GM12878 (cell line): ENCODE measurements at regions not wholly inside any gene's neighbourhood (a gene's known extent, or its start where the extent isn't known, plus 50 kb on each side); places are given as distances from the start of the nearest gene placed in this dataset.

Source experiments
- ATAC-seq: fragments of 200-7000 bp; cut with Tn5 transposase; 3 replicates; pipeline ENCODE4 v1.9.1; 2020; ENCODE audit warnings: mild to moderate bottlenecking, moderate library complexity
- BruUV-seq: library from RNA; stranded (reverse); fragments of 400-500 nt; replicated peaks from 2 replicates; lab custom pipeline; 2021; lab: Mats Ljungman, UMichigan
- CTCF ChIA-PET: fragments of 300-600 bp; sonication (Branson Sonifier 250); formaldehyde crosslinking; extraction: SDS; loops from one replicate; lab custom pipeline; 2021; ENCODE audit warnings: inconsistent platforms; lab: Yijun Ruan, JAX
- POLR2A ChIA-PET: fragments of 350-600 bp; formaldehyde crosslinking; extraction: SDS; loops from one replicate; lab custom pipeline; 2021; ENCODE audit warnings: inconsistent platforms; lab: Charles Lee
- RAD21 ChIA-PET: fragments of 300-600 bp; sonication (Branson Sonifier 250); formaldehyde crosslinking; loops from one replicate; lab custom pipeline; 2023; ENCODE audit warnings: antibody characterized with exemption; ENCODE audit not compliant: unreplicated experiment; lab: Charles Lee
- SMC1A ChIA-PET: fragments of 300-600 bp; sonication (Branson Sonifier 250); formaldehyde crosslinking; loops from one replicate; lab custom pipeline; 2023; ENCODE audit not compliant: unreplicated experiment, uncharacterized antibody; lab: Charles Lee
- DNase-seq: peaks from one replicate; pipeline ENCODE4 v3.0.0-alpha.2; 2011; ENCODE audit warnings: low read depth, low spot score
- FAIRE-seq: peaks from 3 replicates; lab custom pipeline; 2011; peaks lifted over from hg19 to GRCh38; lab: Jason Lieb, UNC
- H2AFZ ChIP-seq: 2 replicates; pipeline ENCODE4 v1.6.0; 2011; ENCODE audit warnings: low read depth, low read length, control low read depth; ENCODE audit not compliant: control insufficient read depth
- H3K27ac ChIP-seq: 2 replicates; pipeline ENCODE4 v1.5.1; 2011; ENCODE audit warnings: control low read depth; ENCODE audit not compliant: control insufficient read depth, insufficient read depth
- H3K27me3 ChIP-seq, 2 experiments: replicated peaks in 1 of 2; 2 replicates each; pipeline versions ENCODE4 v1.6.0 to v1.6.1; 2011; ENCODE audit warnings: low read length in 1 of 2; ENCODE audit not compliant: control insufficient read depth in 2 of 2, insufficient read depth in 2 of 2
- H3K36me3 ChIP-seq, 2 experiments: 2 replicates each; pipeline ENCODE4 v1.5.1; 2011; ENCODE audit warnings: low read length in 1 of 2; ENCODE audit not compliant: control insufficient read depth in 2 of 2, insufficient read depth in 2 of 2
- H3K4me1 ChIP-seq: 2 replicates; pipeline ENCODE4 v1.6.1; 2011; ENCODE audit warnings: mild to moderate bottlenecking, low read length, moderate library complexity, mixed read lengths; ENCODE audit not compliant: control insufficient read depth, insufficient read depth
- H3K4me2 ChIP-seq: 2 replicates; pipeline ENCODE4 v1.6.0; 2011; ENCODE audit warnings: control low read depth; ENCODE audit not compliant: control insufficient read depth, insufficient read depth
- H3K4me3 ChIP-seq: fragments of 200-600 bp; sonication (generic); 2 replicates; pipeline ENCODE4 v1.5.1; 2016
- H3K79me2 ChIP-seq: 2 replicates; pipeline ENCODE4 v1.6.0; 2011; ENCODE audit warnings: low read length; ENCODE audit not compliant: control insufficient read depth, insufficient read depth
- H3K9ac ChIP-seq: 2 replicates; pipeline ENCODE4 v1.8.0; 2011; ENCODE audit warnings: low read length, control low read depth, mixed read lengths; ENCODE audit not compliant: control insufficient read depth, insufficient read depth
- H3K9me3 ChIP-seq: replicated peaks from 3 replicates; pipeline ENCODE4 v1.5.1; 2011; ENCODE audit warnings: mild to moderate bottlenecking, low read length; ENCODE audit not compliant: control insufficient read depth, insufficient read depth
- H4K20me1 ChIP-seq: 2 replicates; pipeline ENCODE4 v1.6.0; 2011; ENCODE audit not compliant: control insufficient read depth, insufficient read depth
- BHLHE40 ChIP-seq, 2 experiments: fragments of 450-650 bp in 1 of 2; IDR thresholded peaks; 2 replicates each; pipeline ENCODE4 v1.6.1; 2011 to 2017; ENCODE audit warnings: low read depth in 2 of 2, borderline replicate concordance in 1 of 2, improper control_type of control experiment in 1 of 2, low read length in 1 of 2, mild to moderate bottlenecking in 1 of 2
- CBX3 ChIP-seq: fragments of 200-600 bp; sonication (generic); IDR thresholded peaks from 2 replicates; pipeline ENCODE4 v1.6.1; 2016; ENCODE audit warnings: low read depth, borderline replicate concordance
- CEBPB ChIP-seq, 2 experiments: fragments of 150-350 bp in 1 of 2; IDR thresholded peaks; 2 replicates each; pipeline ENCODE4 v1.6.1; 2012 to 2014; ENCODE audit warnings: low read depth in 2 of 2, low read length in 2 of 2, borderline replicate concordance in 1 of 2, inconsistent platforms in 1 of 2
- CREB1 ChIP-seq: IDR thresholded peaks from 2 replicates; pipeline ENCODE4 v1.6.1; 2012; ENCODE audit warnings: low read depth, mild to moderate bottlenecking, inconsistent platforms
- MEF2A ChIP-seq: IDR thresholded peaks from 2 replicates; pipeline ENCODE4 v1.6.1; 2011; ENCODE audit warnings: low read depth, mild to moderate bottlenecking, low read length, moderate library complexity; ENCODE audit not compliant: insufficient read depth
- MTA3 ChIP-seq: IDR thresholded peaks from 2 replicates; pipeline ENCODE4 v1.6.1; 2012; ENCODE audit warnings: low read length, inconsistent platforms, borderline replicate concordance
- SP1 ChIP-seq: IDR thresholded peaks from one replicate; pipeline ENCODE4 v1.6.1; 2011; ENCODE audit warnings: low read depth, low read length
- STAT3 ChIP-seq: IDR thresholded peaks from 2 replicates; pipeline ENCODE4 v1.6.1; 2011; ENCODE audit warnings: low read depth, low read length, improper control_type of control experiment
- YY1 ChIP-seq: IDR thresholded peaks from 2 replicates; pipeline ENCODE4 v1.6.1; 2011; ENCODE audit warnings: low read depth, mild to moderate bottlenecking, low read length
- WGBS: methylation state at CpG from one replicate; pipeline ENCODE4 v1.1.6; 2016; ENCODE audit warnings: low lambda C conversion rate; ENCODE audit not compliant: insufficient replicate concordance, insufficient coverage; ENCODE audit errors: missing lambda C conversion rate; 5-methylcytosine and 5-hydroxymethylcytosine counted together
- in situ Hi-C: fragments of 300-500 bp; cut with MboI; formaldehyde crosslinking; loops from 9 replicates; pipeline ENCODE4 v1.14.3; 2018; ENCODE audit warnings: mixed read lengths
- intact Hi-C: fragments of 100-400 bp; cut with micrococcal nuclease; formaldehyde crosslinking; loops from one replicate; pipeline ENCODE4 v1.14.2; 2022; ENCODE audit not compliant: unreplicated experiment
- TF ChIP-seq, protein P1 (sequence below): fragments of 450-650 bp; conservative IDR thresholded peaks from 2 replicates; pipeline ENCODE4 v1.6.1; 2017; ENCODE audit warnings: mild to moderate bottlenecking, moderate library complexity
- TF ChIP-seq, protein P2 (sequence below), 3 experiments: IDR thresholded peaks in 2 of 3; conservative IDR thresholded peaks in 1 of 3; 2 replicates each; pipeline ENCODE4 v1.5.1; 2011; ENCODE audit warnings: low read depth in 3 of 3, low read length in 3 of 3, mild to moderate bottlenecking in 3 of 3, control low read depth in 2 of 3, moderate library complexity in 2 of 3, inconsistent platforms in 1 of 3, mixed read lengths in 1 of 3; ENCODE audit not compliant: control insufficient read depth in 2 of 3, insufficient read depth in 1 of 3; ENCODE audit errors: extremely low read depth in 1 of 3

DNA sequence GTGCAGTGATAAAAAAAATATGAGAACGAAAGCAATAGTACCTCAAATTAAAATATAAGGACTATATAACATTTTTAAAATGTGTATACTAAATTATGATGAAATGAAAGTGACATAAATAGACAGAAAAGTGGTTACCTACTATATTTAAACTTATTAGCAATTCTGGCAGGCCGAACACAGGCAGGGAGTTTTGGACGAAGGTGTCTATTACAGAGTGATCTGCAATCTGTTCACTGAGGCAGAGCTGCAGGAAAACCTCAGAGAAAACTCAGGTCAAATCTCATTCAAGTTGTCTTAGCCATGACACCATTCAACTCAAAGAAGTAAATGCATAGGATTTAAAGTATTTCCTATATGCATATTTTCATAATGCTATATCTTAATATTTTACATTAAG lies 274.8 kb upstream of the GULP1 start:
- SMC1A ChIA-PET: no interaction called here
- Histone ChIP-seq H4K20me1 (no peaks in the 10 kb centered on the region), H3K4me2 (no peak overlapping the region), H3K4me3 (no peak overlapping the region), H3K9me3 (no peaks in the 10 kb centered on the region), H3K79me2 (no peaks in the 10 kb centered on the region), H3K27me3 (no peaks in the 10 kb centered on the region), H2AFZ (no peak overlapping the region), H3K9ac (no peak overlapping the region), H3K36me3 (no peaks in the 10 kb centered on the region), H3K27ac (no peak overlapping the region), H3K4me1 (no peaks in the 10 kb centered on the region)
- RAD21 ChIA-PET: no interaction called here
- CTCF ChIA-PET: no interaction called here
- in situ Hi-C loops: no loop called here
- intact Hi-C loops: no loop called here
- DNase-seq (no peak), ATAC-seq (no peak), FAIRE-seq (no peak)
- POLR2A ChIA-PET: interaction anchor here (0.6 kb wide), 1 partner anchor 63 kb away, joined by 3 read pairs; no protein-coding TSS in a partner anchor
- 12% methylated on average over 3 of the region's 3 CpGs for WGBS
- no TSS peak for BruUV-seq
- TF ChIP-seq SP1 (no peak), MEF2A (no peak), BHLHE40 (IDR thresholded peaks at IDR 0.05; ENCODE audit: borderline replicate concordance in 1 of 2, low read depth in 2 of 2, low read length in 1 of 2) (no peak), STAT3 (no peak), YY1 (no peak), CEBPB (IDR thresholded peaks at IDR 0.05; ENCODE audit: borderline replicate concordance in 1 of 2, low read depth in 2 of 2, low read length in 2 of 2) (no peak), MTA3 (no peak), CBX3 (no peak), CREB1 (no peak)
- TF ChIP-seq, protein P1, sequence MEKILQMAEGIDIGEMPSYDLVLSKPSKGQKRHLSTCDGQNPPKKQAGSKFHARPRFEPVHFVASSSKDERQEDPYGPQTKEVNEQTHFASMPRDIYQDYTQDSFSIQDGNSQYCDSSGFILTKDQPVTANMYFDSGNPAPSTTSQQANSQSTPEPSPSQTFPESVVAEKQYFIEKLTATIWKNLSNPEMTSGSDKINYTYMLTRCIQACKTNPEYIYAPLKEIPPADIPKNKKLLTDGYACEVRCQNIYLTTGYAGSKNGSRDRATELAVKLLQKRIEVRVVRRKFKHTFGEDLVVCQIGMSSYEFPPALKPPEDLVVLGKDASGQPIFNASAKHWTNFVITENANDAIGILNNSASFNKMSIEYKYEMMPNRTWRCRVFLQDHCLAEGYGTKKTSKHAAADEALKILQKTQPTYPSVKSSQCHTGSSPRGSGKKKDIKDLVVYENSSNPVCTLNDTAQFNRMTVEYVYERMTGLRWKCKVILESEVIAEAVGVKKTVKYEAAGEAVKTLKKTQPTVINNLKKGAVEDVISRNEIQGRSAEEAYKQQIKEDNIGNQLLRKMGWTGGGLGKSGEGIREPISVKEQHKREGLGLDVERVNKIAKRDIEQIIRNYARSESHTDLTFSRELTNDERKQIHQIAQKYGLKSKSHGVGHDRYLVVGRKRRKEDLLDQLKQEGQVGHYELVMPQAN: no peak
- TF ChIP-seq, protein P2, sequence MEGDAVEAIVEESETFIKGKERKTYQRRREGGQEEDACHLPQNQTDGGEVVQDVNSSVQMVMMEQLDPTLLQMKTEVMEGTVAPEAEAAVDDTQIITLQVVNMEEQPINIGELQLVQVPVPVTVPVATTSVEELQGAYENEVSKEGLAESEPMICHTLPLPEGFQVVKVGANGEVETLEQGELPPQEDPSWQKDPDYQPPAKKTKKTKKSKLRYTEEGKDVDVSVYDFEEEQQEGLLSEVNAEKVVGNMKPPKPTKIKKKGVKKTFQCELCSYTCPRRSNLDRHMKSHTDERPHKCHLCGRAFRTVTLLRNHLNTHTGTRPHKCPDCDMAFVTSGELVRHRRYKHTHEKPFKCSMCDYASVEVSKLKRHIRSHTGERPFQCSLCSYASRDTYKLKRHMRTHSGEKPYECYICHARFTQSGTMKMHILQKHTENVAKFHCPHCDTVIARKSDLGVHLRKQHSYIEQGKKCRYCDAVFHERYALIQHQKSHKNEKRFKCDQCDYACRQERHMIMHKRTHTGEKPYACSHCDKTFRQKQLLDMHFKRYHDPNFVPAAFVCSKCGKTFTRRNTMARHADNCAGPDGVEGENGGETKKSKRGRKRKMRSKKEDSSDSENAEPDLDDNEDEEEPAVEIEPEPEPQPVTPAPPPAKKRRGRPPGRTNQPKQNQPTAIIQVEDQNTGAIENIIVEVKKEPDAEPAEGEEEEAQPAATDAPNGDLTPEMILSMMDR (IDR thresholded peaks at IDR 0.05 in 2 of 3, conservative IDR thresholded peaks at IDR 0.05 in 1 of 3; ENCODE audit: control insufficient read depth in 2 of 3, extremely low read depth in 1 of 3, insufficient read depth in 1 of 3, low read depth in 3 of 3, low read length in 3 of 3): no peak
